GM19239 (cell line): ENCODE measurements at regions not wholly inside any gene's neighbourhood (a gene's known extent, or its start where the extent isn't known, plus 50 kb on each side); places are given as distances from the start of the nearest gene placed in this dataset.
"Not testable (repeated sequence)": the region's sequence is repeated elsewhere in the genome, so short reads cannot be mapped to it uniquely, and the experiment has no call there.

Experiments
- DNase-seq: peaks from one replicate; pipeline ENCODE4 v3.0.0; 2011; ENCODE audit warnings: low spot score; ENCODE audit not compliant: insufficient read length
- FAIRE-seq: peaks from 2 replicates; lab custom pipeline; 2011; peaks lifted over from hg19 to GRCh38; lab: Jason Lieb, UNC

- peak; percentile 8 for FAIRE-seq
- DNase-seq, result no peak
Measured at GRCh38 chr9:22170556-22170955, 161.5 kb upstream of the CDKN2B start.

GRCh38 chr9:22170990-22171670, 162.0 kb upstream of the CDKN2B start:
- FAIRE-seq (peak; percentile 8), DNase-seq (no peak)

- DNase-seq, result no peak
- FAIRE-seq, result no peak
Measured at GRCh38 chr9:22171691-22172090, 162.6 kb upstream of the CDKN2B start.

- DNase-seq (no peak), FAIRE-seq (no peak)
Measured at GRCh38 chr9:22173908-22174307, 164.8 kb upstream of the CDKN2B start.

GRCh38 chr9:22175972-22176545, 167.0 kb upstream of the CDKN2B start:
- FAIRE-seq (no peak), DNase-seq (no peak)

GRCh38 chr9:22181021-22181420, 171.9 kb upstream of the CDKN2B start:
- not testable (repeated sequence) for FAIRE-seq, DNase-seq

GRCh38 chr9:22189471-22189870, 180.4 kb upstream of the CDKN2B start:
- FAIRE-seq (no peak), DNase-seq (no peak)

GRCh38 chr9:22197000-22197399, 187.9 kb upstream of the CDKN2B start:
- not testable (repeated sequence) for DNase-seq, FAIRE-seq

- DNase-seq (no peak), FAIRE-seq (no peak)
Measured at GRCh38 chr9:22198681-22199080, 189.6 kb upstream of the CDKN2B start.

- no peak for DNase-seq
Measured at GRCh38 chr9:22201256-22201655, 192.2 kb upstream of the CDKN2B start.

GRCh38 chr9:22203371-22204138, 194.4 kb upstream of the CDKN2B start:
- DNase-seq (no peak), FAIRE-seq (no peak)

More at GRCh38 chr9:22201256-22201655, 192.2 kb upstream of the CDKN2B start:
- no peak for FAIRE-seq

GRCh38 chr9:22204240-22204639, 195.1 kb upstream of the CDKN2B start:
- DNase-seq, result no peak
- FAIRE-seq, result no peak

GRCh38 chr9:22206833-22207232, 197.7 kb upstream of the CDKN2B start:
- FAIRE-seq, result no peak
- DNase-seq, result no peak

GRCh38 chr9:22208846-22209585, 199.9 kb upstream of the CDKN2B start:
- FAIRE-seq, result no peak
- DNase-seq, result no peak

GRCh38 chr9:22210262-22210661, 201.2 kb upstream of the CDKN2B start:
- DNase-seq (no peak), FAIRE-seq (no peak)

- FAIRE-seq, result no peak
Measured at GRCh38 chr9:22210936-22211335, 201.8 kb upstream of the CDKN2B start.

GRCh38 chr9:22211588-22212360, 202.7 kb upstream of the CDKN2B start:
- DNase-seq (no peak), FAIRE-seq (no peak)

More at GRCh38 chr9:22210936-22211335, 201.8 kb upstream of the CDKN2B start:
- no peak for DNase-seq

- DNase-seq, result no peak
- FAIRE-seq, result no peak
Measured at GRCh38 chr9:22214021-22214420, 204.9 kb upstream of the CDKN2B start.

GRCh38 chr9:22214497-22215031, 205.5 kb upstream of the CDKN2B start:
- no peak for FAIRE-seq

GRCh38 chr9:22215521-22215920, 206.4 kb upstream of the CDKN2B start:
- FAIRE-seq (no peak), DNase-seq (no peak)

More at GRCh38 chr9:22214497-22215031, 205.5 kb upstream of the CDKN2B start:
- DNase-seq, result no peak
